IgD-negative memory B cell (primary cell): ENCODE measurements at regions not wholly inside any gene's neighbourhood (a gene's known extent, or its start where the extent isn't known, plus 50 kb on each side); places are given as distances from the start of the nearest gene placed in this dataset.
"Not testable (repeated sequence)": the region's sequence is repeated elsewhere in the genome, so short reads cannot be mapped to it uniquely, and the experiment has no call there.

Source experiments
- H3K27ac Mint-ChIP-seq, 3 donors: one replicate each; pipeline ENCODE4 v1.8.0; 2020 to 2022; ENCODE audit warnings: mild to moderate bottlenecking in 3 of 3, mixed read lengths in 3 of 3, moderate library complexity in 1 of 3
- H3K27me3 Mint-ChIP-seq: one replicate; pipeline ENCODE4 v1.8.0; 2021; ENCODE audit warnings: mixed read lengths
- H3K36me3 Mint-ChIP-seq: one replicate; pipeline ENCODE4 v1.8.0; 2020; ENCODE audit warnings: mild to moderate bottlenecking, mixed read lengths
- H3K4me1 Mint-ChIP-seq, 3 donors: one replicate each; pipeline ENCODE4 v1.8.0; 2020 to 2022; ENCODE audit warnings: mixed read lengths in 3 of 3, mild to moderate bottlenecking in 1 of 3
- H3K4me3 Mint-ChIP-seq, 4 donors: one replicate each; pipeline ENCODE4 v1.8.0; 2020 to 2022; ENCODE audit warnings: mild to moderate bottlenecking in 4 of 4, mixed read lengths in 4 of 4, moderate library complexity in 3 of 4
- H3K9me3 Mint-ChIP-seq, 3 donors: one replicate each; pipeline ENCODE4 v1.8.0; 2020 to 2021; ENCODE audit warnings: mixed read lengths in 3 of 3, mild to moderate bottlenecking in 1 of 3

DNA sequence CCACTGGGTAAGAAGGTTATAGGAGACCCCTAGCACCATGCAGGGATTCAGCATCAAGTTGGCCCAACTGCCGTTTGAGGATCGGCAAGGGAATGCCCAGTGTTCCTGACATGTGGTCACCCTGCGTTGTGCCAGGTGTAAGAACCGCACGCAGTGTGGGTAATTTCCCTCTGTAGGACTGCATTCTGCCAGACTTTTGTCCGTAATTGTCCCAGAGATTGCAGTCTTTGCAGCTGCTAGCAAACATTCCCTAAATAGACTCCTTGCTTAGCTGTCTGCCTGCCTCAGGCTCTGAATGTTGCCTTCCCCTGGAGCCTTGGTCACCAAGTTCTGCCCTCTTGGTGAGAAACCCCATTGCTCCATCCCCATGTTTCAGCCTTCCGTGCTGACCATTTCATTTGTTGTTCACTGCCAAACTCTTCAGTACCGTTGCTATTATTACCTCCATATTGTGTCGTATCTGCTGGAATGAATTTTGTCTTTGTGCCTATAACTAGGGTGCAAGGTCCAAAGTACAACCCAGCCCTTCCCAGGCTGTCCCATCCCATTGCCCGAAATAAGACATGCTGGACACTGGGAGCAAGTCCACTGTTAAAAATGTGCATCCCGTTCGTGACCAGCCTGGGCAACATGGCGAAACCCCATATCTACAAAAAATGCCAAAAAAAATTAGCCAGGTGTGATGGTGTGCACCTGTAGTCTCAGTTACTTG is 53.8 kb upstream of the USP9X start:
- no peaks in the 10 kb centered on the region for H3K4me1 Mint-ChIP-seq
- H3K4me3 Mint-ChIP-seq, result no peak overlapping the region
- peaks cover 0 to 7% (median 3%) of the 10 kb centered on the region in 3 donors for H3K9me3 Mint-ChIP-seq
- peaks cover 12% of the 10 kb centered on the region for H3K27me3 Mint-ChIP-seq
- no peak overlapping the region for H3K27ac Mint-ChIP-seq
- no peaks in the 10 kb centered on the region for H3K36me3 Mint-ChIP-seq

DNA sequence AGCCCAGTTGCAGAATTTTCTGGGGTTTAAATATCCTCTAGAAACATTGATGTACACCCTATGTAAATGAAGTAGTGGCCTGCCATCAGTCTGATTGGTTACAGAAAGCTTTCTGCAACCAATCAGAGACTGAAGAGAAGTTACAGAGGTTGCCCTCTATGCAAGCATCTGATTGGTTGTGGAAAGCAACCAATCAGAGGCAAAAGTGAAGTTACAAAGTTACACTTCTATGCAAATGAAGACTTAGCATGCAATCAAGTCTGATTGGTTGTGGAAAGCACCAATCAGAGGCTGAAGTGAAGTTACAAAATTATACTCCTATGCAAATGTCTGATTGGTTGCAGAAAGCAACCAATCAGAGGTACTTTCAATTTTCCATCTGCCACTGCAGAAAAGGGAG is 51.9 kb upstream of the USP9X start:
- Mint-ChIP-seq H3K27ac (no peak overlapping the region), H3K36me3 (no peaks in the 10 kb centered on the region), H3K9me3 (peaks cover 0 to 7% (median 3%) of the 10 kb centered on the region in 3 donors), H3K4me1 (no peaks in the 10 kb centered on the region), H3K4me3 (no peak overlapping the region), H3K27me3 (peaks cover 5% of the 10 kb centered on the region)

GRCh38 chrX:41034902-41035301 is 50.3 kb upstream of the USP9X start:
- not testable (repeated sequence) for H3K27me3 Mint-ChIP-seq, H3K27ac Mint-ChIP-seq, H3K4me1 Mint-ChIP-seq, H3K9me3 Mint-ChIP-seq, H3K4me3 Mint-ChIP-seq, H3K36me3 Mint-ChIP-seq
